ENCODE measurements at regions not wholly inside any gene's neighbourhood (a gene's known extent, or its start where the extent isn't known, plus 50 kb on each side); places are given as distances from the start of the nearest gene placed in this dataset.

- Mint-ChIP-seq H3K27ac (no peak overlapping the region), H3K36me3 (ENCODE audit: low read depth) (peaks cover 7% of the 10 kb centered on the region; the same call in 1 of the 2 replicates), H3K9me3 (peaks cover 47% of the 10 kb centered on the region), H3K27me3 (ENCODE audit: insufficient read depth) (no peaks in the 10 kb centered on the region; the same call in none of the 2 replicates), H3K4me3 (no peak overlapping the region), H3K4me1 (ENCODE audit: low read depth) (no peaks in the 10 kb centered on the region)
- DNase-seq: no peak
- TF ChIP-seq CTCF (IDR thresholded peaks at IDR 0.05): no peak
These were observed 454.6 kb upstream of the ARPP21 start for GRCh38 chr3:35184775-35185174.

- H3K4me3 Mint-ChIP-seq: no peak overlapping the region
- no peaks in the 10 kb centered on the region; the same call in 1 of the 2 replicates for H3K27me3 Mint-ChIP-seq (ENCODE audit: insufficient read depth)
- no peak for TF ChIP-seq CTCF (IDR thresholded peaks at IDR 0.05)
- no peaks in the 10 kb centered on the region for H3K36me3 Mint-ChIP-seq (ENCODE audit: low read depth)
- H3K27ac Mint-ChIP-seq: no peak overlapping the region
- H3K4me1 Mint-ChIP-seq (ENCODE audit: low read depth): no peaks in the 10 kb centered on the region
- DNase-seq: no peak
- H3K9me3 Mint-ChIP-seq: peaks cover 43% of the 10 kb centered on the region
These were observed 451.4 kb upstream of the ARPP21 start for GRCh38 chr3:35187908-35188307.

GRCh38 chr3:35194666-35195065, 444.7 kb upstream of the ARPP21 start:
- no peak for TF ChIP-seq CTCF (IDR thresholded peaks at IDR 0.05)
- Mint-ChIP-seq H3K9me3 (peaks cover 50% of the 10 kb centered on the region), H3K27ac (no peak overlapping the region), H3K36me3 (ENCODE audit: low read depth) (no peaks in the 10 kb centered on the region), H3K4me3 (no peak overlapping the region), H3K27me3 (ENCODE audit: insufficient read depth) (no peaks in the 10 kb centered on the region; the same call in 1 of the 2 replicates), H3K4me1 (ENCODE audit: low read depth) (no peaks in the 10 kb centered on the region)
- DNase-seq: no peak

GRCh38 chr3:35198857-35199256, 440.5 kb upstream of the ARPP21 start:
- Mint-ChIP-seq H3K27me3 (ENCODE audit: insufficient read depth) (no peaks in the 10 kb centered on the region; the same call in 1 of the 2 replicates), H3K4me1 (ENCODE audit: low read depth) (no peaks in the 10 kb centered on the region), H3K27ac (no peak overlapping the region), H3K36me3 (ENCODE audit: low read depth) (no peaks in the 10 kb centered on the region), H3K9me3 (peaks cover 51% of the 10 kb centered on the region), H3K4me3 (no peak overlapping the region)
- DNase-seq: no peak
- TF ChIP-seq CTCF (IDR thresholded peaks at IDR 0.05): no peak

- TF ChIP-seq CTCF (IDR thresholded peaks at IDR 0.05): no peak
- DNase-seq: no peak
- Mint-ChIP-seq H3K36me3 (ENCODE audit: low read depth) (no peaks in the 10 kb centered on the region), H3K9me3 (peaks cover 50% of the 10 kb centered on the region), H3K4me3 (no peak overlapping the region), H3K27ac (no peak overlapping the region), H3K27me3 (ENCODE audit: insufficient read depth) (no peaks in the 10 kb centered on the region; the same call in 1 of the 2 replicates), H3K4me1 (ENCODE audit: low read depth) (no peaks in the 10 kb centered on the region)
These were observed 439.3 kb upstream of the ARPP21 start for GRCh38 chr3:35200056-35200455.

- Mint-ChIP-seq H3K36me3 (ENCODE audit: low read depth) (no peaks in the 10 kb centered on the region), H3K27me3 (ENCODE audit: insufficient read depth) (no peaks in the 10 kb centered on the region), H3K4me3 (no peak overlapping the region), H3K9me3 (peaks cover 48% of the 10 kb centered on the region), H3K27ac (no peak overlapping the region), H3K4me1 (ENCODE audit: low read depth) (no peaks in the 10 kb centered on the region)
- TF ChIP-seq CTCF (IDR thresholded peaks at IDR 0.05): no peak
- no peak for DNase-seq
These were observed 438.1 kb upstream of the ARPP21 start for GRCh38 chr3:35201211-35201610.
